HG03066 (cell line): ENCODE measurements at regions not wholly inside any gene's neighbourhood (a gene's known extent, or its start where the extent isn't known, plus 50 kb on each side); places are given as distances from the start of the nearest gene placed in this dataset.
"Not testable (repeated sequence)": the region's sequence is repeated elsewhere in the genome, so short reads cannot be mapped to it uniquely, and the experiment has no call there.

ENCODE experiments used
- ATAC-seq: cut with Tn5 transposase; IDR thresholded peaks from one replicate; pipeline ENCODE4 v1.9.1; 2021; ENCODE audit warnings: low read depth; ENCODE audit not compliant: unreplicated experiment

GRCh38 chr4:117014236-117014635 lies 71.1 kb downstream of the TRAM1L1 start:
- no peak for ATAC-seq

- ATAC-seq, result no peak
Observed at GRCh38 chr4:117010671-117011070, 74.7 kb downstream of the TRAM1L1 start.

- peak; percentile 86 for ATAC-seq
Observed at GRCh38 chr4:117001077-117001476, 84.3 kb downstream of the TRAM1L1 start.

GRCh38 chr4:116982656-116983055 lies 102.7 kb downstream of the TRAM1L1 start:
- no peak for ATAC-seq

- ATAC-seq, result not testable (repeated sequence)
Observed at GRCh38 chr4:116980436-116980835, 104.9 kb downstream of the TRAM1L1 start.

- ATAC-seq, result no peak
Observed at GRCh38 chr4:116959045-116959444, 126.3 kb downstream of the TRAM1L1 start.

GRCh38 chr4:116953947-116954346 lies 131.4 kb downstream of the TRAM1L1 start:
- ATAC-seq, result no peak

- ATAC-seq, result no peak
Observed at GRCh38 chr4:116952530-116953136, 132.7 kb downstream of the TRAM1L1 start.

GRCh38 chr4:116949856-116950255 lies 135.5 kb downstream of the TRAM1L1 start:
- no peak for ATAC-seq

GRCh38 chr4:116942315-116942714 lies 143.1 kb downstream of the TRAM1L1 start:
- no peak for ATAC-seq

GRCh38 chr4:116930329-116930728 lies 155.0 kb downstream of the TRAM1L1 start:
- no peak for ATAC-seq

- no peak for ATAC-seq
Observed at GRCh38 chr4:116926631-116927295, 158.6 kb downstream of the TRAM1L1 start.

GRCh38 chr4:116925900-116926457 lies 159.4 kb downstream of the TRAM1L1 start:
- ATAC-seq, result no peak

- ATAC-seq, result no peak
Observed at GRCh38 chr4:116923389-116923788, 162.0 kb downstream of the TRAM1L1 start.

- ATAC-seq, result no peak
Observed at GRCh38 chr4:116913451-116913850, 171.9 kb downstream of the TRAM1L1 start.

GRCh38 chr4:116906758-116907157 lies 178.6 kb downstream of the TRAM1L1 start:
- ATAC-seq, result no peak

- ATAC-seq, result no peak
Observed at GRCh38 chr4:116899561-116899960, 185.8 kb downstream of the TRAM1L1 start.

GRCh38 chr4:116885579-116885978 lies 199.8 kb downstream of the TRAM1L1 start:
- no peak for ATAC-seq

GRCh38 chr4:116882503-116882902 lies 202.9 kb downstream of the TRAM1L1 start:
- ATAC-seq, result no peak

- no peak for ATAC-seq
Observed at GRCh38 chr4:116881077-116881476, 204.3 kb downstream of the TRAM1L1 start.

GRCh38 chr4:116880625-116881024 lies 204.8 kb downstream of the TRAM1L1 start:
- no peak for ATAC-seq

GRCh38 chr4:116878280-116878679 lies 207.1 kb downstream of the TRAM1L1 start:
- ATAC-seq, result no peak
